MM.1S (cell line): ENCODE measurements at regions not wholly inside any gene's neighbourhood (a gene's known extent, or its start where the extent isn't known, plus 50 kb on each side); places are given as distances from the start of the nearest gene placed in this dataset.
A peak's percentile ranks its signal among the peaks of the same experiment; 100 is the strongest.

Source experiments
- DNase-seq: peaks from one replicate; pipeline ENCODE4 v3.0.0-alpha.2; 2015
- H2AFZ ChIP-seq: fragments of 300-600 bp; sonication (generic); 2 replicates; pipeline ENCODE4 v1.6.0; 2016; ENCODE audit warnings: antibody characterized with exemption, low read length
- H3F3A ChIP-seq: fragments of 300-600 bp; sonication (generic); 2 replicates; pipeline ENCODE4 v1.6.1; 2016; ENCODE audit warnings: mild to moderate bottlenecking, antibody characterized with exemption, low read length, moderate library complexity, mixed read lengths; ENCODE audit not compliant: insufficient read depth
- H3K27ac ChIP-seq: fragments of 300-600 bp; sonication (generic); 2 replicates; pipeline ENCODE4 v1.5.1; 2016; ENCODE audit warnings: mild to moderate bottlenecking, low read length
- H3K27me3 ChIP-seq: fragments of 300-600 bp; sonication (generic); replicated peaks from 2 replicates; pipeline ENCODE4 v1.6.0; 2016; ENCODE audit warnings: low read length; ENCODE audit not compliant: insufficient read depth
- H3K36me3 ChIP-seq: fragments of 300-600 bp; sonication (generic); replicated peaks from 2 replicates; pipeline ENCODE4 v1.6.1; 2016; ENCODE audit warnings: mild to moderate bottlenecking, low read length, mixed read lengths; ENCODE audit not compliant: insufficient read depth
- H3K4me1 ChIP-seq: fragments of 300-600 bp; sonication (generic); 2 replicates; pipeline ENCODE4 v1.6.1; 2016; ENCODE audit warnings: low read length, mixed read lengths
- H3K4me2 ChIP-seq: fragments of 300-600 bp; sonication (generic); 2 replicates; pipeline ENCODE4 v1.6.0; 2016; ENCODE audit warnings: low read depth, low read length
- H3K4me3 ChIP-seq: fragments of 300-600 bp; sonication (generic); 2 replicates; pipeline ENCODE4 v1.5.1; 2016; ENCODE audit warnings: low read length, mixed read lengths
- H3K79me2 ChIP-seq: fragments of 300-600 bp; sonication (generic); 2 replicates; pipeline ENCODE4 v1.6.1; 2016; ENCODE audit warnings: mixed run types, low read length, mixed read lengths
- H3K9ac ChIP-seq: fragments of 300-600 bp; sonication (generic); 2 replicates; pipeline ENCODE4 v1.6.1; 2016; ENCODE audit warnings: low read length, mixed read lengths
- H3K9me2 ChIP-seq: fragments of 300-600 bp; sonication (generic); replicated peaks from 2 replicates; pipeline ENCODE4 v1.6.1; 2016; ENCODE audit warnings: mild to moderate bottlenecking, low read length, mixed read lengths; ENCODE audit not compliant: insufficient read depth
- H3K9me3 ChIP-seq: fragments of 300-600 bp; sonication (generic); replicated peaks from 2 replicates; pipeline ENCODE4 v1.6.1; 2016; ENCODE audit warnings: mild to moderate bottlenecking, low read length, mixed read lengths; ENCODE audit not compliant: insufficient read depth
- H4K20me1 ChIP-seq: fragments of 300-600 bp; sonication (generic); 2 replicates; pipeline ENCODE4 v1.6.1; 2016; ENCODE audit warnings: mild to moderate bottlenecking, low read length, moderate library complexity, mixed read lengths; ENCODE audit not compliant: insufficient read depth
- CTCF ChIP-seq: fragments of 300-600 bp; sonication (generic); IDR thresholded peaks from 2 replicates; pipeline ENCODE4 v1.5.1; 2016; ENCODE audit warnings: antibody characterized with exemption, low read length, mixed read lengths
- EZH2 ChIP-seq: fragments of 300-600 bp; sonication (generic); optimal IDR thresholded peaks from 2 replicates; pipeline ENCODE3; 2017; ENCODE audit warnings: low read depth, mild to moderate bottlenecking, antibody characterized with exemption, low read length, mixed read lengths
- EZH2phosphoT487 ChIP-seq: fragments of 300-600 bp; sonication (generic); IDR thresholded peaks from 2 replicates; pipeline ENCODE4 v1.6.1; 2018; ENCODE audit warnings: antibody characterized with exemption, low read length

GRCh38 chr3:194081826-194082225, 54.1 kb upstream of the HES1 start:
- Histone ChIP-seq H2AFZ (no peak overlapping the region), H4K20me1 (no peaks in the 10 kb centered on the region), H3K27me3 (no peaks in the 10 kb centered on the region), H3K36me3 (no peaks in the 10 kb centered on the region), H3K27ac (no peak overlapping the region), H3K4me3 (no peak overlapping the region), H3K9me3 (no peaks in the 10 kb centered on the region), H3K79me2 (no peaks in the 10 kb centered on the region), H3F3A (peaks cover 33% of the 10 kb centered on the region), H3K4me2 (no peak overlapping the region), H3K4me1 (peaks cover 49% of the 10 kb centered on the region), H3K9me2 (no peaks in the 10 kb centered on the region), H3K9ac (no peak overlapping the region)
- DNase-seq = no peak
- TF ChIP-seq EZH2phosphoT487 = no peak
- TF ChIP-seq EZH2 = no peak
- TF ChIP-seq CTCF = no peak

- peak overlapping the region; percentile 63 for H3K4me2 ChIP-seq
- no peak for TF ChIP-seq CTCF
- TF ChIP-seq EZH2phosphoT487 = no peak
- TF ChIP-seq EZH2 = no peak
- peak overlapping the region; percentile 96 for H3K27ac ChIP-seq
- H3K4me1 ChIP-seq = peaks cover 49% of the 10 kb centered on the region
- no peak for DNase-seq
- H3K36me3 ChIP-seq = no peaks in the 10 kb centered on the region
- peak overlapping the region; percentile 73 for H3K9ac ChIP-seq
- no peaks in the 10 kb centered on the region for H3K9me3 ChIP-seq
- no peaks in the 10 kb centered on the region for H4K20me1 ChIP-seq
- H3K27me3 ChIP-seq = no peaks in the 10 kb centered on the region
- H3K9me2 ChIP-seq = no peaks in the 10 kb centered on the region
- no peak overlapping the region; the same call in 1 of the 2 replicates for H2AFZ ChIP-seq
- H3F3A ChIP-seq = peaks cover 33% of the 10 kb centered on the region
- H3K79me2 ChIP-seq = no peaks in the 10 kb centered on the region
- H3K4me3 ChIP-seq = peak overlapping the region; percentile 38
Measured at GRCh38 chr3:194082743-194083636, 53.0 kb upstream of the HES1 start.

GRCh38 chr3:194083637-194084224, 52.2 kb upstream of the HES1 start:
- peaks cover 53% of the 10 kb centered on the region for H3K4me1 ChIP-seq
- H3K27me3 ChIP-seq = no peaks in the 10 kb centered on the region
- H3F3A ChIP-seq = peaks cover 33% of the 10 kb centered on the region
- no peak for TF ChIP-seq EZH2phosphoT487
- TF ChIP-seq CTCF = no peak
- TF ChIP-seq EZH2 = no peak
- H3K27ac ChIP-seq = peak overlapping the region; percentile 96
- peak overlapping the region; percentile 4; the same call in 1 of the 2 replicates for H2AFZ ChIP-seq
- DNase-seq = peak; percentile 99
- H3K9me3 ChIP-seq = no peaks in the 10 kb centered on the region
- H3K4me3 ChIP-seq = peak overlapping the region; percentile 38
- H3K9ac ChIP-seq = peak overlapping the region; percentile 73
- H4K20me1 ChIP-seq = no peaks in the 10 kb centered on the region
- H3K79me2 ChIP-seq = no peaks in the 10 kb centered on the region
- H3K4me2 ChIP-seq = peak overlapping the region; percentile 63
- H3K36me3 ChIP-seq = no peaks in the 10 kb centered on the region
- no peaks in the 10 kb centered on the region for H3K9me2 ChIP-seq
